Osteocyte (in vitro differentiated cells): ENCODE measurements at regions not wholly inside any gene's neighbourhood (a gene's known extent, or its start where the extent isn't known, plus 50 kb on each side); places are given as distances from the start of the nearest gene placed in this dataset.

Source experiments
- DNase-seq: peaks from one replicate; pipeline ENCODE4 v3.0.0; 2021; ENCODE audit warnings: mixed read lengths; ENCODE audit not compliant: unreplicated experiment; ENCODE audit errors: extremely low spot score
- H3K27ac Mint-ChIP-seq: one replicate; pipeline ENCODE4 v1.8.0; 2021; ENCODE audit warnings: mild to moderate bottlenecking, mixed read lengths; ENCODE audit not compliant: unreplicated experiment
- H3K27me3 Mint-ChIP-seq: one replicate; pipeline ENCODE4 v1.8.0; 2021; ENCODE audit warnings: mixed read lengths; ENCODE audit not compliant: unreplicated experiment
- H3K36me3 Mint-ChIP-seq: one replicate; pipeline ENCODE4 v1.8.0; 2021; ENCODE audit warnings: mixed read lengths; ENCODE audit not compliant: unreplicated experiment
- H3K4me1 Mint-ChIP-seq: one replicate; pipeline ENCODE4 v1.8.0; 2021; ENCODE audit warnings: mixed read lengths; ENCODE audit not compliant: unreplicated experiment
- H3K4me3 Mint-ChIP-seq: one replicate; pipeline ENCODE4 v1.8.0; 2021; ENCODE audit warnings: mild to moderate bottlenecking, moderate library complexity, mixed read lengths; ENCODE audit not compliant: unreplicated experiment
- H3K9me3 Mint-ChIP-seq: one replicate; pipeline ENCODE4 v1.8.0; 2021; ENCODE audit warnings: mixed read lengths; ENCODE audit not compliant: unreplicated experiment
- CTCF ChIP-seq: fragments of 200-600 bp; sonication (generic); IDR thresholded peaks from 2 replicates; pipeline ENCODE4 v1.5.0; 2021; ENCODE audit warnings: antibody characterized with exemption, mild to moderate bottlenecking, moderate library complexity

GRCh38 chr2:173574324-173575112 is 219.8 kb downstream of the CDCA7 start:
- no peak for TF ChIP-seq CTCF
- H3K27me3 Mint-ChIP-seq = no peaks in the 10 kb centered on the region
- no peak overlapping the region for H3K4me3 Mint-ChIP-seq
- H3K4me1 Mint-ChIP-seq = peaks cover 13% of the 10 kb centered on the region
- H3K27ac Mint-ChIP-seq = no peak overlapping the region
- H3K9me3 Mint-ChIP-seq = peaks cover 4% of the 10 kb centered on the region
- H3K36me3 Mint-ChIP-seq = no peaks in the 10 kb centered on the region
- no peak for DNase-seq

DNA sequence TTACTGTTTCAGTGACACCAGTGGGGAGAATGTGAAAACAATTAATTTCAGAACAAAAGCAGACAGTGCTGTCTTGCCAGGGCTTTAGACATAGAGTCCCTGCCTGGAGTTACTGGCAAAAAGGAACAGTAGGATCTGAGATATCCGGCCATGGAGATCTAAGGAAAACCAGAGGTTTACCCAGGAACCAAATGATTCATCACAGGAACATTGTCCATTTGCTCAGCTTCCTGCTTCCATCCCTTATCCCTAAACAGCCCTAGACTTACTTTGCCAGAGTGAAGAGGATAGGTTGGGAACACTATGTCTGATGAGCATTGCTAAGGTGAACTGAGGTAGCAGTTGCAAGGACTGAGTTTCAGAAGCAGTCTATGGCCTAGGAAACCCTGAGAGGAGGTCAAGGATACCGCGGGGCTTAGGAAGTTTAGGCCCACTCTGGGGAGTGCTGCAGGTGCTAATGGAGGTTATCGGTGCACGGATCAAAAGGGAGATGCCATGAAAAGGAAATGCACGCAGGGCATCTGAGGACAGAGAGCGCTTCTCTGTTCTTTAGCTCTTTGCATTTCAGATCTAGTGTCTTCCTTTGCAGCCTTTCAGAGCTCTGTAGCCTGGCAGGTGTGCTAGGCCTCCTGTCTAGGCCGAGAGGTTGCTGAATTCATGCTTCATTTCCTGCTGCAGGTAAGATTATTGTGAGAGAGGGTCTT is 223.9 kb downstream of the CDCA7 start:
- no peak for TF ChIP-seq CTCF
- Mint-ChIP-seq H3K36me3 (no peaks in the 10 kb centered on the region), H3K4me3 (no peak overlapping the region), H3K9me3 (peaks cover 4% of the 10 kb centered on the region), H3K27me3 (no peaks in the 10 kb centered on the region), H3K4me1 (peaks cover 10% of the 10 kb centered on the region), H3K27ac (no peak overlapping the region)
- DNase-seq = no peak

- Mint-ChIP-seq H3K27me3 (no peaks in the 10 kb centered on the region), H3K4me1 (peaks cover 13% of the 10 kb centered on the region), H3K4me3 (no peak overlapping the region), H3K36me3 (no peaks in the 10 kb centered on the region), H3K27ac (no peak overlapping the region), H3K9me3 (peaks cover 4% of the 10 kb centered on the region)
- TF ChIP-seq CTCF = no peak
- no peak for DNase-seq
Measured at GRCh38 chr2:173580351-173580750, 225.7 kb downstream of the CDCA7 start.

DNA sequence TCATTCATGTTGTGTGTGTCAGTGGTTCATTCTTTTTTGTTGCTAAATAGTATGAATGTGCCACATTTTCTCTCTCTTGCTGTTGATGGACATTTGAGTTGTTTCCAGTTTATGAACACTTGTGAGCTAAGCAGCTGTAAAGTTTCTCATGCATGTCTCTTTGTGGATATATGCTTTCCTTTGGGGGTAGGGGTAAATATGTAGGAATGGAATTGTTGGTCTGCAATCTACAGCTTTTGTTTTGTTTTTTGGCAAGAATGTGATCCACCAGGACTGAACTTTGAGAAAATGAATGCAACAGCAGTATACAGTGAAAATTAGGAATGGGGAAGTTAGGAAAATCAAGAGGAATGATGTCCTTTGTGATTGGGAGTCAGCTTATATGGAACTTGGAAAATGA is 226.3 kb downstream of the CDCA7 start:
- Mint-ChIP-seq H3K4me3 (no peak overlapping the region), H3K9me3 (no peaks in the 10 kb centered on the region), H3K27ac (no peak overlapping the region), H3K4me1 (peaks cover 13% of the 10 kb centered on the region), H3K36me3 (no peaks in the 10 kb centered on the region), H3K27me3 (no peaks in the 10 kb centered on the region)
- no peak for TF ChIP-seq CTCF
- no peak for DNase-seq

GRCh38 chr2:173583196-173583595 is 228.5 kb downstream of the CDCA7 start:
- no peak for DNase-seq
- Mint-ChIP-seq H3K4me3 (no peak overlapping the region), H3K27me3 (no peaks in the 10 kb centered on the region), H3K4me1 (peaks cover 13% of the 10 kb centered on the region), H3K36me3 (no peaks in the 10 kb centered on the region), H3K9me3 (no peaks in the 10 kb centered on the region), H3K27ac (no peak overlapping the region)
- no peak for TF ChIP-seq CTCF
